ENCODE measurements at regions not wholly inside any gene's neighbourhood (a gene's known extent, or its start where the extent isn't known, plus 50 kb on each side); places are given as distances from the start of the nearest gene placed in this dataset.

DNA sequence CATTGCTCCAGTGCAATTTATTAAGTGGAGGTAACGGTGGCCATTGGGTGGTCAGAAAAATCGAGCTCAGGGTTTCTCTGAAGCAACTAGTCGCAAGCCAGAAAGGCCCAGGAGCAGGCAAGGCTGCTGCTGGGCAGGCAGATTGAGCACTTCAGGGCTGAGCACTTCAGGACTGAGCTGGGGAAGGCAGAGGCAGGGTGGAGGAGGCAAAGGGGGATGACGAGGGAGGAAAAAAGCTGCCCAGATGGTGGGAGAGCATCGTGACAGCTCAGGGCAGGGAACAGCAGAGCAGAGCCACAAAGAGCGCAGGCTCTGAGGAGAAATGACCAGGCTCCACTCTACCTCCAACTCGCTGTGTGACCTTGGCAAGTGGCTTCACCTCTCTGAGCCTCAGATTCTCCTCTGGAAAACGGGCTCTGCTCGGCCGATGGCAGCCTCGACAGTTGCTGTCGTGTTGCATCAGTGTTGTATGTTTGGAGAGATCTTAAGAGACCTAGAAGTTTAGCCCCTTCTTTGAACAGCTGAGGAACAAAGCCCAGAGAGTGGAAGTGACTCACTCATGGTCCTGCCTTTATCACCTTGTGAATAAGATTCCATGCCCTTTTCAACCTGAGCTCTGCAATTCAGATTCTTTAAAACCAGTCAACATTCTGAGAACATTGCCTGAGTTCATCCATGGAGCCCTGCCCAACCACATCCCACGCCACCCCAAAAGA, 141.4 kb downstream of the SYF2 start:
- TF ChIP-seq MYC (IDR thresholded peaks at IDR 0.05; ENCODE audit: low read depth, low read length) (no peak), POLR2A (IDR thresholded peaks at IDR 0.05; ENCODE audit: extremely low read depth, insufficient read length) (no peak)
- TF ChIP-seq, protein P1, sequence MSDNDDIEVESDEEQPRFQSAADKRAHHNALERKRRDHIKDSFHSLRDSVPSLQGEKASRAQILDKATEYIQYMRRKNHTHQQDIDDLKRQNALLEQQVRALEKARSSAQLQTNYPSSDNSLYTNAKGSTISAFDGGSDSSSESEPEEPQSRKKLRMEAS (IDR thresholded peaks at IDR 0.05; ENCODE audit: low read depth, low read length), result no peak
- TF ChIP-seq, protein P2, sequence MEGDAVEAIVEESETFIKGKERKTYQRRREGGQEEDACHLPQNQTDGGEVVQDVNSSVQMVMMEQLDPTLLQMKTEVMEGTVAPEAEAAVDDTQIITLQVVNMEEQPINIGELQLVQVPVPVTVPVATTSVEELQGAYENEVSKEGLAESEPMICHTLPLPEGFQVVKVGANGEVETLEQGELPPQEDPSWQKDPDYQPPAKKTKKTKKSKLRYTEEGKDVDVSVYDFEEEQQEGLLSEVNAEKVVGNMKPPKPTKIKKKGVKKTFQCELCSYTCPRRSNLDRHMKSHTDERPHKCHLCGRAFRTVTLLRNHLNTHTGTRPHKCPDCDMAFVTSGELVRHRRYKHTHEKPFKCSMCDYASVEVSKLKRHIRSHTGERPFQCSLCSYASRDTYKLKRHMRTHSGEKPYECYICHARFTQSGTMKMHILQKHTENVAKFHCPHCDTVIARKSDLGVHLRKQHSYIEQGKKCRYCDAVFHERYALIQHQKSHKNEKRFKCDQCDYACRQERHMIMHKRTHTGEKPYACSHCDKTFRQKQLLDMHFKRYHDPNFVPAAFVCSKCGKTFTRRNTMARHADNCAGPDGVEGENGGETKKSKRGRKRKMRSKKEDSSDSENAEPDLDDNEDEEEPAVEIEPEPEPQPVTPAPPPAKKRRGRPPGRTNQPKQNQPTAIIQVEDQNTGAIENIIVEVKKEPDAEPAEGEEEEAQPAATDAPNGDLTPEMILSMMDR (IDR thresholded peaks at IDR 0.05; ENCODE audit: low read depth, low read length), result no peak
- no peak overlapping the region for H3K4me3 ChIP-seq (ENCODE audit: low read depth, low read length)
- DNase-seq (ENCODE audit: low read depth), result no peak

GRCh38 chr1:25089772-25090171, 142.5 kb downstream of the SYF2 start:
- DNase-seq (ENCODE audit: low read depth), result no peak
- H3K4me3 ChIP-seq (ENCODE audit: low read depth, low read length), result no peak overlapping the region
- TF ChIP-seq, protein P2 (IDR thresholded peaks at IDR 0.05; ENCODE audit: low read depth, low read length), result no peak
- TF ChIP-seq MYC (IDR thresholded peaks at IDR 0.05; ENCODE audit: low read depth, low read length), result no peak
- TF ChIP-seq POLR2A (IDR thresholded peaks at IDR 0.05; ENCODE audit: extremely low read depth, insufficient read length), result no peak
- TF ChIP-seq, protein P1 (IDR thresholded peaks at IDR 0.05; ENCODE audit: low read depth, low read length), result no peak

DNA sequence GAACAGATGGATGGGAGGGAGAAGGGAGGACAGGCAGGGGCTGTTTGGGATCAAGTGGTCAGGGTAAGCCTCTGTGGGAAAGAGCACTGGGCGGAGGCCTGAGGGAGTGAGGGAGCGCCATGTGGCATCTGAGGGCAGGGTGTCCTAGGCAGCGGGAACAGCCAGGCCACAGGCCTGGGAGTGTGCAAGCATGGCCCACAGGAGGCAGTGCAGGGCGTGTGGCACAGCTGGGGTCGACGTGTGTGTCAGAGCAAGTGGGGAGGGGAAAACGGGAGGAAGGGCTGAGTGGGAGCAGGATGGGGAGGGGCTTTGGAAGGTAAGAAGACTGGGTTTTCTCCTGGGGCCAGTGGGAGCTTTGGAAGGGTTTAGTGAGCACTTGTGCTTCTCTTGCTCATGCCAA, 143.4 kb downstream of the SYF2 start:
- TF ChIP-seq, protein P2 (IDR thresholded peaks at IDR 0.05; ENCODE audit: low read depth, low read length), result no peak
- TF ChIP-seq, protein P1 (IDR thresholded peaks at IDR 0.05; ENCODE audit: low read depth, low read length), result no peak
- TF ChIP-seq MYC (IDR thresholded peaks at IDR 0.05; ENCODE audit: low read depth, low read length), result no peak
- TF ChIP-seq POLR2A (IDR thresholded peaks at IDR 0.05; ENCODE audit: extremely low read depth, insufficient read length), result no peak
- H3K4me3 ChIP-seq (ENCODE audit: low read depth, low read length), result no peak overlapping the region
- no peak for DNase-seq (ENCODE audit: low read depth)

GRCh38 chr1:25088180-25088701, 144.1 kb downstream of the SYF2 start:
- TF ChIP-seq MYC (IDR thresholded peaks at IDR 0.05; ENCODE audit: low read depth, low read length) (no peak), POLR2A (IDR thresholded peaks at IDR 0.05; ENCODE audit: extremely low read depth, insufficient read length) (no peak)
- TF ChIP-seq, protein P1 (IDR thresholded peaks at IDR 0.05; ENCODE audit: low read depth, low read length), result no peak
- TF ChIP-seq, protein P2 (IDR thresholded peaks at IDR 0.05; ENCODE audit: low read depth, low read length), result no peak
- DNase-seq (ENCODE audit: low read depth), result no peak
- no peak overlapping the region for H3K4me3 ChIP-seq (ENCODE audit: low read depth, low read length)

GRCh38 chr1:25086518-25087079, 145.7 kb downstream of the SYF2 start:
- TF ChIP-seq MYC (IDR thresholded peaks at IDR 0.05; ENCODE audit: low read depth, low read length) (no peak), POLR2A (IDR thresholded peaks at IDR 0.05; ENCODE audit: extremely low read depth, insufficient read length) (no peak)
- TF ChIP-seq, protein P2 (IDR thresholded peaks at IDR 0.05; ENCODE audit: low read depth, low read length), result no peak
- TF ChIP-seq, protein P1 (IDR thresholded peaks at IDR 0.05; ENCODE audit: low read depth, low read length), result no peak
- no peak overlapping the region for H3K4me3 ChIP-seq (ENCODE audit: low read depth, low read length)
- DNase-seq (ENCODE audit: low read depth), result no peak

All from NB4 (cell line).